ENCODE measurements at regions not wholly inside any gene's neighbourhood (a gene's known extent, or its start where the extent isn't known, plus 50 kb on each side); places are given as distances from the start of the nearest gene placed in this dataset.

- no peak for TF ChIP-seq POLR2AphosphoS5 (IDR thresholded peaks at IDR 0.05; ENCODE audit: insufficient read depth in 1 of 2, low read depth in 1 of 2)
- TF ChIP-seq CTCF (IDR thresholded peaks at IDR 0.05) = no peak
- TF ChIP-seq POLR2A (IDR thresholded peaks at IDR 0.05) = no peak
Observed at GRCh38 chr3:28087591-28087990, 153.8 kb upstream of the CMC1 start.
